ENCODE measurements at regions not wholly inside any gene's neighbourhood (a gene's known extent, or its start where the extent isn't known, plus 50 kb on each side); places are given as distances from the start of the nearest gene placed in this dataset.

DNA sequence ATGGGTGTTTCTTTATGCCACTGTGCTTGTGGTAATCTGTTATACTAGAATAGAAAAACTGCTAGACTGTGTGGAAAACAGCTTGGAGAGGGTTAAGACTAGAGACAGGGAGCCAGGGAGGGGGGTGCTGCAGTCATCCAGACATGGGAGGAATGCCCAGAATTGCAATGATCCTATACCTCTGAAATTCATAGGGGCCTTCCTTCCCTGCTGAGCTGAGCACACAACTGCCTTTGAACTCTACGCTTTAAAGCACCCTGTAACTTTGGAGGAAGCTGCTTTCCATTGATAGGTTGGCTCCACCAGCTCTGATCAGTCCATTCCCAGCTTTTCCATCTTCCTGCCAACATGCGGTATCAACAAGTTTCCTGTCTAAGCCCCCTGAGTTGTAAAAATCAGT, 155.9 kb upstream of the RASGEF1B start:
- no peak for DNase-seq (ENCODE audit: low read depth)

DNA sequence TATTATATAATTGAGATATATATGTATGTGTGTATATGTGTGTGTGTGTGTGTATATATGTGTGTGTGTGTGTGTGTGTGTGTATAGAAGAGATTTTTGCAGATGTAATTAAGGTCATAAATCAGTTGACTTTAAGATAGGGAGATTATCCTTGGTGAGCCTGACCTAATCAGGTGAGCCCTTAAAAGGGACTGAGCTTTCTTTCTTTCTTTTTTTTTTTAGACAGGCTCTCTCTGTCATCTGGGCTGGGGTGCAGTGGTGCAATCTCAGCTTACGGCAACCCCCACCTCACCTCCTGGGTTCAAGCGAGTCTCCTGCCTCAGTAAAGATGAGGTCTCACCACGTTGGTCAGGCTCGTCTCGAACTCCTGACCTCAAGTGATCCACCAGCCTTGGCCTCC, 155.1 kb upstream of the RASGEF1B start:
- no peak for DNase-seq (ENCODE audit: low read depth)

DNA sequence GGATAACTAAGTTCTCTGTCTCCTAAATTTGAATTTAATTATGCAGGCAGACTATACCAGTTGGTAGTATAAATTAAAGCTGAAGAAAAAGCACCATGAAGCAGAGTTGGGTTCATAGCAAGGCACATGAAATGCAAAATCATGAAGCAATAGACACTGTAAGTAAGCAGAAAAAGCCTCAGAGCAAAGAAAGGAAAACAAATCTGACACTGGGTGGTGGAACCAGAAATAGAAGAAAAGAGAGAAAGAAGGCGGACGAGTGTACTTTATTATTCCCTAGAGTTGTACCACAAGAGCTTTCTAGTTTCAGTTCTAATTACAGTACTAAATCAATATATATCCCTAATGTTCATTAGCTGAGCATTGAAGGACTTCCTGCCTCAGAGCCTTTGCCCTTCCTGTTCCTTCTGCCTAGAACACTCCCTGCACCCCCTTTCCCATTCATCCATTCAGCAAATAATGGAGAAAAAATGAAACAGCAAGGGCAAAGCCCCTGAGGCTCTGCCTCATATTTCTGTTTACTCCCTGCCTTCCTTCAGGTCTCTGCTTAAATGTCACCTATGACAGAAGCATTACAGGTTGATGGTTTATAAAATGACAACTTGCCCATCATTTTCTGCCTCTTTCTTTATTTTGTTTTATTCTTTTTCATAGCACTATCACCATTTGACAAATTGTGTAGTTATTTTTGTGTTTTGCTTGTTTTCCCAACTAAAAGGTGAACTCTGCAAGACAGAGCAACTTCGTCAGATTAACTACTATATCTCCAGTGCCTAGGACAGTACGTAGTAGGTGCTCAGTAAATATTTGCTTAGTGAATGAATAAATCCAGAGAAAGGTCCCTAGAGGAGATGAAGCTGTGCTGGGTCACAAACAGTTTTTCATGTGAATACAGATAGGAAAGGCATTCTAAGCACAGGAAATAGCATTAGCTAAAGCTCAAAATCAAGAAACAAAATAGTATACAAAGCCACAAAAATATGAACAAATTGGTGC, 154.0 kb upstream of the RASGEF1B start:
- DNase-seq (ENCODE audit: low read depth): no peak

DNA sequence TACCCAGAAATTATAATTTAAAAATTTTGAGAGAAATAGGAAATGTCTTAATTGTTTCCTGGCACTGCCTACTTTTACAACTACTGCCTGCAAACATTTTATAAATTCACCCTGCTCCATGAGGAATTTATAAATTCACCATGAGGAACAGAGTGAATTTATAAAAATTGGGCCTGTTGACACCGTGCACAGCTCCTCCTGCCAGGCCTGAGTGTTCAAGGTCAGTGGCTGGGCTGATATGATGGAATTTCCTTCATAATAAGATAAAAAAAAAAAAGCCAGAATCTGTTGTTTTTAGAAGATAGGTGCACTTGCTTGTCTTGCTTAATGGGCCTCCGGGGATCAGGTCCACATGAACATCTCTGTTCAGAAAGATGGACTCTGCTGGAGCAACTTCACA, 151.7 kb upstream of the RASGEF1B start:
- DNase-seq (ENCODE audit: low read depth): no peak

DNA sequence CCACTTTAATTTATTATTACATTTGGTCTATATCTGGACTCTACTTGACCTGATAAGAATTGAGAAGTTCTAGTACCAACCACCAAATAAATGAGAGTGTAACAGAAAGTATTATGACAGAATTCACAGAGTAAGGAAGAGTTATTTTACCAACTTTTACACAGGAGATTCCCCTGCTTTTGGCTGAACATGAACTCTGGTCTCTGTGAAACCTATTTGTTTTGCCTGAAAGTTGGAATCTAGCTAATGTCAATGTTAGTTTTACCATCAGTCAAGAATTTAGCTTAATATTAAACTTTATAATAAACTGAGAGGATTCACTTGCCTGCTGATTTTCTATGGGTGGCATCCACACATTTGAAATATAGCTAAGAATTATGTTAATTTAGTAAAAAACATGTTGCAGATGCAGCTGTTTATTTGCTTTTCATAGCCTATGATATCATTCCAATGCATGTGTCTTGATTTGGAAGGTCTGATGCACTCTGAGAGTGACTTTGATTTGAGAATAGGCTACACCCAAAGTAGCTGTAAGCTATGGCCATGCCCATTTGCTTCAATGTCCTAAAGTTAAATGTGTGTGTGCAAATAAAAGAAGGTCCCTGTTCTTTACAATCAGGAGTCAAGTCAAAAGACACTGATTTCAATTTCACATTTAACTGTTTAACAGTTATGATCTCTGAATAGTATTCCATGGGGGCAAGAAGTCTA, 150.9 kb upstream of the RASGEF1B start:
- DNase-seq (ENCODE audit: low read depth): no peak

DNA sequence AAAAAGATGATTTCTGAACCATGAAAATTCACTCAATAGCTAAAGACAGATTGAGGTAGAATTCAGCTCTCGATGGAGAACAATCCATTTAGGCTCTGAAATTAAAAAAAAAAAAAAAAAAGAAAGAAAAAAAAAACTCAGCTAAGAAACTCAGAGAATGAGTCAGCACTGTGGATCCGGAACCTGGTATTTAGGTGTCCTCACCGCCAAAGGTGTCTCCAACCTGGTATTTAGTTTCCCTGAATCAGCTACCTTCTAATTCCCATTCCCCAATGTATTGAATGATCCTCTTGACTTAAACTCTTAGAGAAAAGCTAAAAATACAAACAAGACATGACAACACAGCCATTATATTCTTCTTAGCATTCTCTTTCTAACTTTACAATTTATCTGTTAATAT, 150.3 kb upstream of the RASGEF1B start:
- DNase-seq (ENCODE audit: low read depth): no peak

DNA sequence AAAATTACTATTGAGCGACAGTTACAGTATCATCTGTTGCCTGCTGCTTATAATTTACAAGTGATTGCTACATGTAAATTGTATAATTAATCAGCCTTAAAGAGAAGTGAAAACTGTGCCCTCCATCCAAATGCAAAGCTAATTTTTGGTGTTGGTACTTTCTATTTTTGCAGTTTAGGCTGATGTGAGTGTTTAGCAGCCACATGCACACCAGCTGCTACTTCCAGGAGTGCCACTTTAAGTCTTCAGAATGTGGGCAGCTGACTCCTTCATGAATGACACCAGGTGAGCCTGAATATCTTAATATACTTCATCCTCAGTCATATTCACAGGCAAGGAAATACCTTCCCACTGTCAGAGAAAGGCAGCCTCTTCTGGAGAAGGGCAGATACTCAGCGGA, 149.8 kb upstream of the RASGEF1B start:
- no peak for DNase-seq (ENCODE audit: low read depth)

DNA sequence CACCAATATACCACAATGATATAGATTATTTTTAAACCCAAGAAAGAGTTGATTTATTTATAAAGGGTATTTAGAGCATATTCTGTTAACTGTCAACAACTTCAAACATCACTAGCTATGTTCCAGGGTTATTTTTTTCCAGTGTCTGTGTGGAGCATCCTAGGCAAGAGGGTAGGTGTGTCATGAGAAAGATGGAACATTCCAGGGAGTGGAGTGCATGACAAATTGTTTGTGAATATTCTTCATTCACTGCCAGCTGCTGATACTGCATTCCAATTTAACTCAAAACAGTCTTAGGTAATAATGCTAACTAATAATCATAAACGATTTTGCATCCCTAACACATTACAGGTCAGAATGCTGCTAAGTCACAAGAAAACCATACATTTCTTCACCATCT, 148.7 kb upstream of the RASGEF1B start:
- DNase-seq (ENCODE audit: low read depth): no peak

DNA sequence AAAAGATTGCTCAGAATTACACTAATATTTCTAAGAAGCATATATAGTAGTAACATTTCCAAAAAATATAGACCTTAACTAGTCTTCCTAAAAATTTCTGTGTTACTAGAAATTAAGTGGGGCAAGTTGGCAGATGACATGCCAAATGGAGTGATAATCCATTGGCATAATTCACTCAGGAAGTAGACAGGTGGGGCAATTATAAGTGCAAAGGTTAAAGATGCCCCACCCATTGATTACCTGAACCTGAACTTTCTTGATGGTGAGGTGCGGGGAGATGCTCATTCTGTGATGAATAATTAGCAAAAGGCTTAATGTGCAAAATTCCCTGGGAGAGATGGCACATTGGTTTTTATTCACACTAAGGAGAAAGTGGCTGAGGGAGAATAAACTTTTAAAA, 145.8 kb upstream of the RASGEF1B start:
- DNase-seq (ENCODE audit: low read depth): no peak

DNA sequence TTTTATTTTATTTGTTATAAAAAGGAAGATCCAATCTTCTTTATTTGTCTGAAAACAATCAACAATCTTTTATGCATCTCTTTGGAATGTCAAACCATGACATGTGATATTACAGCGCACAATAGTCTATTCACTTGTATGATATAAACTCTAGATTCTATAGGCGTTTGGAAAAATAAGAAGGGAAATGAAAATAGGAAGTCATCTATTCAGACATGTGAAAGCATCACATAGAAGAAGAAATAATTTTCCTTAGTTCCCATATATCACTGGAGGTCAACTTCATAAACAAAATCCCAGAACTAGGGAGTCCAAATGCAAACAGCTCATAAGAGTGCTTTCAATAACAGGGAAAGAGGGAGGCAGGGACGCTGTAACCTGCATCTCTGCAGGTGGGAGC, 139.5 kb upstream of the RASGEF1B start:
- no peak for DNase-seq (ENCODE audit: low read depth)

DNA sequence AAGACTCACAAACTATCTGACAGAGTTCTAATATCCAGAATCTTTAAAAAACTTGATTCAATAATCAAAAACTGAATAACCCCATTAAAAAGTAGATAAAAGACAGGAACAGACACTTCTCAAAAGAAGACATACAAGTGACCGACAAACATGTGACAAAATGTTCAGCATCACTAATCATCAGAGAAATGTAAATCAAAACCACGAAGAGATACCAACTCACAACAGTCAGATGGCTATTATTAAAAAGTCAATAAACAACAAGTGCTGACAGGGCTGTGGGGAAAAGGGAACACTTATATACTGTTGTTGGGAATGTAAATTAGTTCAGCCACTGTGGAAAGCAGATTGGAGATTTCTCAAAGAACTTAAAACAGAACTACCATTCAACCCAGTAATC, 138.1 kb upstream of the RASGEF1B start:
- DNase-seq (ENCODE audit: low read depth): no peak

DNA sequence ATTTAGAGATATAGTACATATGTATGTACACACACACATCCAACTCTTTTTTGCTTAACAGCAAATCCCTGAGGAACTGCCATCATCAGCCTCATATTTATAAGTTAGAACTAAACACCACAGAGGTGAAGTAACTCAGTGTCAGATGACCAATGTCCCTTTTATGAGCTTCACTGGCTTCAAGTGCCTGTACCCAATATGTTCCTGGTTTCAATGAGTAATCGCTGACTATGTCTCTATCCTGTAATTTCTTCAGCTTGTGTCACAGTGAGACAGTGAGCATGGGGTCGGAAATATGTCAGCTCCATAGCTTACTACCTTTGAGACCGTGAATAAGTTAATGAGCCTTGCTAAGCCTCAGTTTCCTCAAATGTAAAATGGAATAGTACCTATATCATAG, 136.2 kb upstream of the RASGEF1B start:
- no peak for DNase-seq (ENCODE audit: low read depth)

DNA sequence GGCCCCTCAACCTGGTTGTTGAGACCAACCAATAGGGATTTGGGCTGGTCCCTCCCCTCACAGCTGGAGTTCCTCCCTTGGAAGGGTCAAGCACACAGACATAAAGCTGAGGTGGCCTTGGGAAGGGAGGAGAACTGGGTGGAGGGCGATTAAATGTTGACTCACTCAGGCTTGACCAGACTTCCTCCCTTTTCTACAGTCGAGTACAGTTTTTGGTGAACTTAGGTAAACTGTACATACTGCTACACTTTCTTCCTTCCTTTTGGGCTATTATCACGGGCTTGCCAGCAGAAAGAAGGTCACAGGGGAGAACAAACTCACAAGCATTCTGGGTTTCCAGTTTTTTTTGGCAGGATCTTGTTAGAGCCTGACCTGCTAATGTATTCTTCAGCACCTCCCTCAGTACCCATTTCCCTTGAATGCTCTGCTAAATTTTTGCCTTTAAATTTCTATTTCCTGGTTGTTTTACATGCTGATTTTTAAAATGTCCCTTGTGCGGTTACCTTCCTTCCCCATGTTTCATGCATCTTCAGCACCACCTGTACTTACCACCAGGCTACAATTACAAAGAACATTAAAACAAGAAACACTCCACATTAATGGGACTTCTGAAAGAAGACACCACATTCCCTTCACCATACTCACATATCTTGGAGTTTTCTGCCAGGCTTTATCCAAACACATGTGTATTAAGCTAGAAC, 135.2 kb upstream of the RASGEF1B start:
- peak; percentile 51 for DNase-seq (ENCODE audit: low read depth)

DNA sequence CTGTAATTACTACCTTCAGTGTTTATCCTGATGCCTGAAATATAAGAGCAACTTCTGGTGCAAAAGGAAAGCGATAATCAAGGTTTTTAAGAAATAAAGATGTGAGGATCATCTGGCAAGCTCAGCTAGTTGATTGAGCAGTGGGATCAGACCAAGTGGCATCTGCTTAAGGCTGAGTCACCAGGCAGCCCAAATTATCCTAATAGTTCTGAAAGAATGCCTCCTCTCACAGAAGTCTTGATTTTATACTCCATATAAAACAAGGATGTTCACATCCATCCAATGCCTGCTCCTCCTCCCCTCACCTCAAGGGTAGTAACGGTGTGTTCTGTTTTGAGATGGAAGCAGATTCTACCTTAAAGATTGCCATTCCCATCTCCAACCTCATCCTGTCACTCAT, 134.5 kb upstream of the RASGEF1B start:
- no peak for DNase-seq (ENCODE audit: low read depth)

DNA sequence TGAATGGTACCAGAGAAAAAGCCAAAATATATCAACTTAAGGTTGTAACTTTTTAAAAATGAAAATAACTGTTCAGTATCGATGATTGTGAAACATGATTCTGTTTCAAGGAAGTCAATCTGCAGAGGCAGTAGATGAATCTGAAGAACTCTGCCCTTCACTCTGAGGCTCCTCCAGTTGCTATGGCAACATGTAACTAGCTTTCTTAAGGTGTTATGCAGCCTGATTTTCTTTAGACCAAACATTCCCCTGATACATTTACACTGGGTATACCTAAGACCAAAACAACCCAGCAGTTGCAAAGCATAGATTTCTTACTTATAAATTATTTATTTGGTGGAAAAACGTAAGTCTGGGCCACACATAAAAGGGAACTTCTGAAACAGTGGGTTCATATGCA, 133.6 kb upstream of the RASGEF1B start:
- DNase-seq (ENCODE audit: low read depth): no peak

DNA sequence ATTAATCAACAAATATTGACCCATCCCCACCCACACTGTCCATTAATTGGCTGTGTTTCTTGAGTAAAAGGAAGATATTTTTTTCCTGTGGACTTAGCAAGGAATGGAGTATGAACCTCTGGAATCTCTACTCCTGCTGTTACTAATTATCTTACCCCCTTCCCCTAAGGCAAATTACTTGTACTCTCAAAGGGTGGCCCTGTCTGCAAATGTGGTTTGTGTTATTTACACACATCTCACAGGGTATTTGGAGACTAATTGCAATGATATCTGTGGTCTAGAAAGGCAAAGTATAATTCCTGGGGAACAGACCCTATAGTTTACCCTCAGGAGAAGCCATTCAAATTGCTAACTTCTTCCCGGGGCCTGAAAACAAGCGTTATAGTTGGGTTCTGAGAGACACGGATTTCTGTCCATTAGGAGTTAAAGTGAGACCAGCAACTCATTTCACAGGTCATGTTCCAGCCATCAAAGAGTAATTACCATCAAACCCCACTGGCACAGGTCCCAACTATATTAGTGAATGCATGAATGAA, 133.0 kb upstream of the RASGEF1B start:
- DNase-seq (ENCODE audit: low read depth): no peak

DNA sequence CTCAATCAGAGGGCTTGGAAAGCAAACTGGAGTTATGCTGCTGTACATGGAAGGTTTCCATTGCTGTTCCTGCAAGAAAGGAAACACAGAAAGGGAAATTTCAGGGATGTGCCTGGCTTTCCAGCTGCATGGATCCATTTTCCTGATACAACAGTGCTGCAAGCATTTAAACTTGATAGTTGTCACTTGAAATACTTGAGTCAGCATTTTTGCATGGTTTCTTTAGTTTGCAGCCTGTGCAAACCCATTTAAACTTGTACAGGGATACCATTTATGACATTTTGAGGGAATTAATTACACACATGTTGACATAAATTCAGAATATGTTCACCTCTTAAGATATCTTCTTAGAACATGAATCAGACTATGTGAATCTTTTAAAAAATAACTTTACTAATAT, 131.1 kb upstream of the RASGEF1B start:
- DNase-seq (ENCODE audit: low read depth): no peak

DNA sequence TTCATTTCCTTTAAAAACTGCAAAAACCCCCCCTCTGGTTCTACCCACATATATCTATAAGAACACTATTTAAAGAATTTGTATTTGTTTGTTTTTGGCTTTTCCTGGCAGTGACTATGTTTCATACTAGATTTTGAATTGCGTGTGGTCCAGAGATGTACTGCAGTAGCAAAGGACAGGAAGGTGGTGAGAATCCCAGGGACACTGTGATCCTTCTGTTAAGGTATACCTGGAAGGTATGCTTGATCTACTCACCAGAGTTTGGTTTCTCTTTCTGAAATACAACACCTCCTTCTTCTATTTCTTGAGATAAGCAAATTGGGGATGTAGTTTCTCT, 129.6 kb upstream of the RASGEF1B start:
- no peak for DNase-seq (ENCODE audit: low read depth)

DNA sequence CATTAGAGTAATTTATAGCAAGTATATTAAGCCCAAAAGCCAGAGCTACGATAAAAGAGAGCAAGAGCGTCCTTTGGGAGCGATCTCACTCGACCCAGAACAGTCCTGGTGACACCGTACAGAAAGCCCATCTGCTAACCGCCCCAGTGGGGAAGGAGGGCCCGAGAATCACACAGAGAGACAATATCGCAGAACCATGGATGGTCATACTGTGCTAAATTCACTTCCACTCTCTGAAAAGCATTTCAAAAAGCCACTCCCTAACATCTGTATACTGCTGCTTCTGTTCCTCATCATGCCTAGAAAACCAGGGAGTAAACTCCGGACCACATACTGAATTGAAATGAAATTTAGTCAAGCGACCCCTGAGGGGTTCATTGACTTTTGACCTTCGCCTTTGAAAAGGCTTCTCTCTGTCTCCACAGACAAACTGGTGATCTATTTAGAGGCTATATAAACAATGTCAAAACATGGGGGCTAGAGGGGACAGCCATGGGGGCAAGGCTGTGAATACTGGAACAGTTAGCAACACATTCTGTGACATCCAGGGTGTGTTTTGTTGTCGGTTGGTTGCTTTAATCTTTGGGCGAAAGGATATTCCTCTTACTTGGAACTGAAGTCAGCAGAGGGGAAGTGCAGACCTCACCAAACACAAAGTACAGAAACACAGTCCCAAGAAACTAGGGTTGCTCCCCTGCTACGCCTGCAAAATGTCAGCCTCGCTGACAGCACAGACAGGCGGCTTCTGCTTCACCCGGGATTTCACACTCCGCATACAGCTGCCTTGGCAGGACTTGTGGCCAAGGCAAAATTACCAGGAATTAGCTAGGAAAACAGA, 129.0 kb upstream of the RASGEF1B start:
- no peak for DNase-seq (ENCODE audit: low read depth)

DNA sequence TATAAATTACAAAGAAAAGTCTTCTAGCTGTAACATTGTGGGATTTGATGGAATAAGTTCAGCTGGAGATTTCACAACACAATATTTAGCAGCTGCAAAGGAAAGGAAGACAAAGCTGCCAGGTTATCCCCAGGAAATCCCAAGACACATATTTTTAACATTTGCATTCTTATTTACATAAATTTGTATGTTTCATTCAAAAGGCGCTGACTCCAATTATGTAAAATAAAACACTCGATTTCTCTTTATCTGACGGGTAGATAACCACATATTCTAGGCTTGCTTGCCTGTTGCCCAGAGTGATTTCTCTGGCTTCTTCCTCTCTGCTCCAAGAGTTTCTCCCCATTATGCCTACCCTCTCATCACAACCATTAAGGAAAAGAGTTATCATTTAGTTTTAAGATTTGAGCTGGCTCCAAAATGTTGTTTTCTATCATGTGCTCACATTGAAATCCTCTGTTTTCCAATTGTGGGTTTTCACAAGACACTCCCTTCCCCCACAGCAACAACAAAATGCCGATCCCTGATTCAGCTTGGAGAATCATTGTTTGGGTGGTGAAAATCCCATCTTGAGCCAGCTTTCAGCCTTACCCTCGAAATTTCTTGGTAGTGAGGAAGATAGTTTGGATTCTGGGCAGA, 128.2 kb upstream of the RASGEF1B start:
- DNase-seq (ENCODE audit: low read depth): no peak
